Activated effector memory CD4-positive, alpha-beta T cell treated with anti-CD3 and anti-CD28 coated beads, Interleukin-2, amount 50 U/mL, for 16 hours (primary cell): ENCODE measurements at regions not wholly inside any gene's neighbourhood (a gene's known extent, or its start where the extent isn't known, plus 50 kb on each side); places are given as distances from the start of the nearest gene placed in this dataset.

Experiments
- DNase-seq: peaks from one replicate; pipeline ENCODE4 v3.0.0-alpha.2; 2020

GRCh38 chr13:73421310-73421912, 362.6 kb downstream of the KLF5 start:
- no peak for DNase-seq

- DNase-seq: no peak
These were observed 360.4 kb downstream of the KLF5 start for GRCh38 chr13:73419186-73419585.

GRCh38 chr13:73417012-73417615, 358.3 kb downstream of the KLF5 start:
- DNase-seq: no peak

DNA sequence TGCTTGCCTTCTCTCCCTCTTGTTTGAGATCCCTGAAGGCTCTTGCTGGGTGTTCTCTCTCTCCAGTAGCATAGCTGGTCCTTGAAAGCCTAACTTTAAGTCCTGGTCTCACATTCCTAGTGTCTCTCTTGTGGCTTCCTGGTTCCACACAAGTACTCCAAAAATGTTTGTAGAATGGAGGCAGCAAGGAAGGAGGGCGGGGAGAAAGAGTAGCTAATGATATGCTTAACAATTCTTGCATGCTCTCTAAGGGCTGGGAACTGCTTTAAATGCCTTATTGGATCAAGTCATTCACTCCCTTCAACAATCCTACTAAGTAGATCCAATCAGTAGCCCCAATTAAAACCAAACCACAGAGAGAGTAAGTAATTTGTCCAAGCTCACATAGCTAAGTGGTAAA, 357.3 kb downstream of the KLF5 start:
- no peak for DNase-seq

GRCh38 chr13:73413656-73414055, 354.9 kb downstream of the KLF5 start:
- no peak for DNase-seq

DNA sequence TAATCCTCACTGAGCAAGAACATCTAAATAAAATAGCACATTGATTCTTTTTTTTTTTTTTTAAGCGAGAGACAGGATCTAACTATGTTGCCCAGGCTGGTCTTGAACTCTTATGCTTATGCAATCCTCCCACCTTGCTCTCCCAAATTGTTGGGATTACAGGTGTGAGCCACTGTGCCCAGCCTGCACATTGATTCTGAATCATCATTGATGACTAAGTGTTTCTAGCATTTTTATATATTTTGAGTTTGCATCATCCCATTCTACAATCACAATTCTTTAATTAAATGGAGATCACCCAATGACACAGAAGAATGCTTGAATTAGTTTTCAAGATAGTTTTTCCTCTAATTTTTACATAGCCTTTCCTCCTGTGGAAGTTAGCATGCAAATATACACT, 354.1 kb downstream of the KLF5 start:
- DNase-seq: no peak

GRCh38 chr13:73411067-73411809, 352.4 kb downstream of the KLF5 start:
- DNase-seq: no peak

- DNase-seq: no peak
These were observed 347.6 kb downstream of the KLF5 start for GRCh38 chr13:73406454-73406853.

DNA sequence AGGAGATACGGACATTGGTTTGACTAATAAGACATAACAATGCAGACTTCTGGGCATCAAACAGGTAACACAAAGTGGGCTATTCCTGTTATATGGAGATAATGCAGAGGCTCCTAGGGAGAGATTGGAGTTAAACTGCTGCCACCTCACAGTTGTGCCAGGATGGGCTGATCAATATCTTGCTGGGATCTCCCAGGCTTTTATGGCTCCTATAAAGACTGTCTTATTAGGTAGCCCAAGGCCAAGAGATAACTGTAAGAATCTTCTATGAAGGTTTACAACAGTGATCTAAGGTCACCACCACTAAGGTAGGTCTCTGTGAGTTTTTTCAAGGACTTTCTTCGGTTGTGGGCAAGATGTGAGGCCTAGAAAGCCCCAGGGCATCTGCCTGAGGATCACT, 345.8 kb downstream of the KLF5 start:
- no peak for DNase-seq

- DNase-seq: no peak
These were observed 344.7 kb downstream of the KLF5 start for GRCh38 chr13:73403355-73404120.

GRCh38 chr13:73401769-73402168, 343.0 kb downstream of the KLF5 start:
- no peak for DNase-seq

DNA sequence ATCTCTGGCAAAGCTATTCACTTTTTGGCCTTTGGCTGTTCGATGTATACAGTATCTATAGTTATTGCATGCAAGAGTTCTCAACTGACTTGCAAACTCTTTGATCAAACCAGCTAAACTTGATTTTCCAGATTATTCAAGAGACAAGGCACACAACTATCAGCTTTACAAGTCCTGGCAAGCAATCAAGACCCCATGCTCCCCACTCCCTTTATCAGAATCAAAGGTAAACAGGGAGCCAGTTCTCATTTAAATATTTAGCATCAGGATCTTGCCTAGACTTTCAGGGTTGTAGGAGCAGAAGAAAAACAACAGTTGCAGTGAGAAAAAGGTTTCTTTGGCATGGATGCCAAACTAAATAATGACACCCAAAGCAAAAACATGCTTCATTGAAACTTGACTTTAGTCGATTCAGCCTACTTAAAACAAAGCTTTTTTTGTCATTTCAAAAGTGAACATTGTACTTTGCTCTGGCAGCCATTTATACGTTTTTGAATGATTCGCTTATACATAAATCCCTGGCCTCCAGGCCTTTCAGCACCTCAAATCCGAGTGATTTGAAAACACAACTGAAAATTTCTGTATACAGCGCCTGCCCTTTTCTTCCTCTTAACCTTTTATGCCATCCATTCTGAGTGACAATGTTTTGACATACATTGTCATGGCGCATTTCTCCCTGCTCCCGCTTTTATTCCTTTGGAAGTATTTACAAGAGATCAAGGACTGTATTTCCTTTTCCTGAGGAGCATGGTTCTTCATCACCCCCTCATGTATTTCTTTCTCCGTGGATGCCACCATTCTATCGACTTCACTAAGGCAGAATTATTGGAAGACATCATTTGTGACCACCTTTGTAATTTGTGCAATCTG, 340.8 kb downstream of the KLF5 start:
- DNase-seq: no peak

DNA sequence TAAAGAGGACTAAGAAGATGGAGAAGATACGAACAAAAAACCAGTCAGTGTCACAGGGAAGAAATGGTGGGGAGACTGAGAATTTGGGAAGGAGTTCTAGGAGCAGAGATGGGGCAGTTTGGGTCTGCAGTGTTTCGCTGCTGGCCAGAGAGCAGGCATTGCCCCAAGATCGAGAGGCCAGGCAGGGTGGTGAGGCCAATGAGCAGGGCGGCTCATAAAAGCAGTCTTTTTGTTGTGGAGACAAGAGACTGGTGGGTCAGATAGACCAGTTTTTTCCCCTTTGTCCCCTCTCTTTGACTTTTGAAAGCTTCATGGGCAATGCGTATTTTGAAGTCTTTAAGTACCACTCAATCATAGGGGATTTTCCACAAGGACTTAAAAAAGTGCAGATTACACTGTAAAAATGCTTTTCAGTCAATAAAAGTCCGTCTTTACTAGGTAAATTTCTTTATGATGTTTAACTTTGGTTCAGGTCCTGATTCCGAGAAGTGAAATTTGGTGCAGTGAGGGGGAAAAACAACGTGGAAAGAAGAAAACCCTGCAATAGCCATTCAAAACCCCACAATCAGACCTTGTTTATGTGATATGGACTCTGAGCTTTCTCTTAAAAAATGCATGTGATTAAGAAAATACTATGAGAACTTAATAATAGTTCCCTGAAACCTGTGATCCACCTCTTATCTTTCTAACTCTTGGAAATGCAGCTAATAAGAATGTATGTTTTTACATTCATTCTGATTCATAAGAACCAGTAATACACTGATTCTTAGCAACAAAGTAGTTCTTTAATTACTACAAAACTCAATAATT, 338.9 kb downstream of the KLF5 start:
- no peak for DNase-seq

DNA sequence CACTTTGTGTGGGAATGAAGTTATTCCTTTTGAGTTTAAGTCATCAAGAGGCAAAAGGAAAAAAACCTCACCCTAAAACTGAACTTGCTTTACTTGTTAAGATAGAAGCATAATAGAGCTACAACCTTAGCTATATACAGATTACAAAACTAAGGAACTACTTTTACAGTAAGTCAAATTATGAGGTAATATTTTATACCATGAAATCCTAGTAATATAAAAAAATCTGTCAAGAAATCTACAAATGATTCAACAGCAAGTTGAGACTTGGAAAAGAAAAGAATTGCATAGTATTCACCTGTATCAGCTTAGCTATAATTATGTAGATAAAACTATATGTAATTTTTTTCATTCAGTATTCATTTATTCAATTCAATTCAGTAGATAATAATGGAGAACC, 335.3 kb downstream of the KLF5 start:
- no peak for DNase-seq

DNA sequence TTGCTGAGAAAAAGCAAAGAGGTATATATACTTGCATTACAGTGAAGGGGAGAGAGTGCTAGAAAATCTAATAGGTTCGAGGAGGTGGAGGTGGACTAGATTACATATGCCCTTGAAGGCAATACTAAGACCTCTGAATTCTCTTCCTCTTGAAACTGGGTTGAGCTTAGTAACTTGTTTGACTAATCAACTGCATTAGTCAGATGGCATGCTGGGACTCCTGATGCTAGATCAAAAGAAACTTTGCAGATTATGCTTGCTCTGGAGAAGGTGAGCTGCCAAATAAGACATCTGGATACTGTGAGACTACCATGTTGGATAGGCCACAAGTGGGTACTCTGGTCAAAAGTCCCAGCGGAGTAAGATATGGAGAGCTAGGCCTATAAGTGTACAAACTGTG, 331.3 kb downstream of the KLF5 start:
- DNase-seq: no peak

DNA sequence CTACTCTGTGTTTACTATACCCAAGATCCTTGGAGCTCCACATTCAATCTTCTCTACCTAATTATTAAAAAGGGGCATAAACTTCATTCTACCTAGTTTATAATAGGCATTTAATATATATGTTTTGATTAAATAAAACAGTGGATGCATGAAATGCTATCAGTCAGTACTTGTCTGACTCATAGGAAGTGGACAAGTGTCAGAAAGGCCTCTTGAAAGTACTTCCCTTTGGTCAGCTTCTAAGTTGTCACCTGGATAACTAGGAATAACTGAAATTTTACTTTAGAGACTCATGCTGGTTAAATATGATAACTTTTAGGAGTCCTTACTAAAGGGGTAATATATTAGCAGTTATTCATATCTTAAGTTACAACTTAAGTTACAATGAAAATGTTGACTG, 329.8 kb downstream of the KLF5 start:
- DNase-seq: no peak

GRCh38 chr13:73387318-73387717, 328.5 kb downstream of the KLF5 start:
- no peak for DNase-seq

DNA sequence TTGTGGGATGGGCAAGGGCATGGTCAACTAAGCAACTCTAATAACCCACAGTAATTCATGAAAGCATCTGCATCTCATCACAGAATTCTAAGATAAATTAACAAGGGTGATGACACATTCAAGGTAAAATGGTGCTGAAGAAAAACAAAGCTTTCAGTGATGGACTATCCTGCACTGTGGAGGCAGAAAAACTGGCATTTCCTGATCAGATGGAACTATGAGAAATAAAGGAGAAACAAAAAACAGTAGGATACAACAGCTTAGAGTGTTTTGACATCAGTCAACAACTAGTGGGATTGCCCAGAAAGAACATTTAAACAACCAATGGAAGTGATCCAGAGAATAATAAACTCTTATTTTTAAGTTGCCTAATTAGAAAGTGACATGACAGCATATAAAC, 327.0 kb downstream of the KLF5 start:
- no peak for DNase-seq

GRCh38 chr13:73372666-73373627, 314.1 kb downstream of the KLF5 start:
- no peak for DNase-seq

DNA sequence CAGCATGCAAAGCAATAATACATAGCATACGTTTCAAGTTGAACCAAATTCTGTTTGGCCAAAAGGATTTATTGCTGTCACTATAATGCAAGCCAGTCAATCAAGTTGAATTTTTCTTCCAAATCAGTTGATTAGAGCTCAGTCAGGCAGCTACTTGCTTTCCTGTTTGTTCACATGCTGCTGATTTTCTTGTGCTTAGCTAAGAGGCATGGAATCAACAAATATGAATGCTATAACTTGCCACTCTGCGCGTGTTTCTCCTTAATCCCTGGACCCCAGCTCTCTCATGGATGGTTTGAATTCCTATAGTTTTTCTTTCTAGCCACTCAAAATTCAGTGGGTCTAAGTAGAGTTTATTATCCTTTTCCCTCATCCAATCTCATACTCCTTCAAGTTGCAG, 311.3 kb downstream of the KLF5 start:
- DNase-seq: no peak

GRCh38 chr13:73369095-73369494, 310.3 kb downstream of the KLF5 start:
- DNase-seq: no peak
